ENCODE measurements at regions not wholly inside any gene's neighbourhood (a gene's known extent, or its start where the extent isn't known, plus 50 kb on each side); places are given as distances from the start of the nearest gene placed in this dataset.

- intact Hi-C loops (cut with DNase I) = loop anchor here (10.0 kb wide), 1 partner anchor 403 kb away; no protein-coding TSS in a partner anchor
- ATAC-seq = no peak
- DNase-seq (ENCODE audit: missing footprints) = no peak
Observed at GRCh38 chr13:111468037-111468959, 147.9 kb downstream of the TEX29 start.

- no peak for DNase-seq (ENCODE audit: missing footprints)
Observed at GRCh38 chr13:111469450-111469849, 149.0 kb downstream of the TEX29 start.

GRCh38 chr13:111469916-111470506 is 149.6 kb downstream of the TEX29 start:
- ATAC-seq (no peak), DNase-seq (ENCODE audit: missing footprints) (no peak)
- intact Hi-C loops (cut with DNase I) = loop anchor here (5.0 to 10.0 kb wide), 2 partner anchors 405 to 1137 kb away; no protein-coding TSS in a partner anchor

More at GRCh38 chr13:111469450-111469849, 149.0 kb downstream of the TEX29 start:
- ATAC-seq = no peak
- intact Hi-C loops (cut with DNase I) = loop anchor here (10.0 kb wide), 1 partner anchor 405 kb away; no protein-coding TSS in a partner anchor

- intact Hi-C loops (cut with DNase I) = loop anchor here (5.0 kb wide), 1 partner anchor 1136 kb away; no protein-coding TSS in a partner anchor
- DNase-seq (ENCODE audit: missing footprints) = no peak
- no peak for ATAC-seq
Observed at GRCh38 chr13:111470933-111471332, 150.5 kb downstream of the TEX29 start.

GRCh38 chr13:111472083-111472482 is 151.6 kb downstream of the TEX29 start:
- DNase-seq (ENCODE audit: missing footprints) = no peak
- no peak for ATAC-seq
- intact Hi-C loops (cut with DNase I) = loop anchor here (5.0 kb wide), 1 partner anchor 1135 kb away; no protein-coding TSS in a partner anchor

GRCh38 chr13:111472559-111473460 is 152.4 kb downstream of the TEX29 start:
- no peak for DNase-seq (ENCODE audit: missing footprints)
- intact Hi-C loops (cut with DNase I) = loop anchor here (5.0 kb wide), 1 partner anchor 1134 kb away; no protein-coding TSS in a partner anchor
- ATAC-seq = no peak

- intact Hi-C loops (cut with DNase I) = loop anchor here (1.0 to 5.0 kb wide), 2 partner anchors 970 to 1133 kb away; no protein-coding TSS in a partner anchor
- peak; percentile 42 for ATAC-seq
- DNase-seq (ENCODE audit: missing footprints) = no peak
Observed at GRCh38 chr13:111474136-111475002, 153.9 kb downstream of the TEX29 start.

GRCh38 chr13:111475488-111475887 is 155.0 kb downstream of the TEX29 start:
- intact Hi-C loops (cut with DNase I) = no loop called here
- DNase-seq (ENCODE audit: missing footprints) (no peak), ATAC-seq (no peak)

- DNase-seq (ENCODE audit: missing footprints) (no peak), ATAC-seq (no peak)
- intact Hi-C loops (cut with DNase I) = no loop called here
Observed at GRCh38 chr13:111476197-111476596, 155.8 kb downstream of the TEX29 start.

GRCh38 chr13:111479412-111479811 is 159.0 kb downstream of the TEX29 start:
- no peak for ATAC-seq
- intact Hi-C loops (cut with DNase I) = no loop called here
- DNase-seq (ENCODE audit: missing footprints) = no peak

- intact Hi-C loops (cut with DNase I) = no loop called here
- DNase-seq (ENCODE audit: missing footprints) = no peak
- ATAC-seq = no peak
Observed at GRCh38 chr13:111480503-111480902, 160.1 kb downstream of the TEX29 start.

GRCh38 chr13:111480976-111481375 is 160.5 kb downstream of the TEX29 start:
- intact Hi-C loops (cut with DNase I) = no loop called here
- ATAC-seq (no peak), DNase-seq (ENCODE audit: missing footprints) (no peak)

- no peak for DNase-seq (ENCODE audit: missing footprints)
- no peak for ATAC-seq
- intact Hi-C loops (cut with DNase I) = no loop called here
Observed at GRCh38 chr13:111482126-111482525, 161.7 kb downstream of the TEX29 start.

- no peak for DNase-seq (ENCODE audit: missing footprints)
- ATAC-seq = no peak
- intact Hi-C loops (cut with DNase I) = no loop called here
Observed at GRCh38 chr13:111482806-111483620, 162.6 kb downstream of the TEX29 start.

- DNase-seq (ENCODE audit: missing footprints) (no peak), ATAC-seq (no peak)
- intact Hi-C loops (cut with DNase I) = no loop called here
Observed at GRCh38 chr13:111483621-111483987, 163.2 kb downstream of the TEX29 start.

GRCh38 chr13:111484141-111484925 is 163.9 kb downstream of the TEX29 start:
- ATAC-seq = no peak
- DNase-seq (ENCODE audit: missing footprints) = no peak
- intact Hi-C loops (cut with DNase I) = no loop called here
